ENCODE measurements at regions not wholly inside any gene's neighbourhood (a gene's known extent, or its start where the extent isn't known, plus 50 kb on each side); places are given as distances from the start of the nearest gene placed in this dataset.

- no peak for TF ChIP-seq CTCF (IDR thresholded peaks at IDR 0.05)
- no peak for TF ChIP-seq POLR2A (IDR thresholded peaks at IDR 0.05)
- TF ChIP-seq EP300 (IDR thresholded peaks at IDR 0.05), result no peak
Observed at GRCh38 chr5:91703128-91703527, 320.0 kb upstream of the ARRDC3 start.
